ENCODE measurements at regions not wholly inside any gene's neighbourhood (a gene's known extent, or its start where the extent isn't known, plus 50 kb on each side); places are given as distances from the start of the nearest gene placed in this dataset.
"Not testable (repeated sequence)": the region's sequence is repeated elsewhere in the genome, so short reads cannot be mapped to it uniquely, and the experiment has no call there.

GRCh38 chr13:109702030-109702597, 84.3 kb downstream of the IRS2 start:
- not testable (repeated sequence) for H3K4me1 Mint-ChIP-seq; DNase-seq (ENCODE audit: low spot score in 2 of 2); H3K36me3 Mint-ChIP-seq; H3K9me3 Mint-ChIP-seq; H3K4me3 Mint-ChIP-seq; H3K27ac Mint-ChIP-seq; ATAC-seq (ENCODE audit: low read depth)
- H3K27me3 Mint-ChIP-seq: peaks cover 19% of the 10 kb centered on the region

GRCh38 chr13:109700176-109700575, 86.2 kb downstream of the IRS2 start:
- Mint-ChIP-seq H3K27me3 (peaks cover 12% of the 10 kb centered on the region), H3K36me3 (no peaks in the 10 kb centered on the region), H3K27ac (no peak overlapping the region), H3K4me1 (peaks cover 2% of the 10 kb centered on the region), H3K4me3 (no peak overlapping the region), H3K9me3 (peaks cover 3% of the 10 kb centered on the region)
- ATAC-seq (ENCODE audit: low read depth) (no peak), DNase-seq (ENCODE audit: low spot score in 2 of 2) (no peak)

GRCh38 chr13:109699628-109700071, 86.7 kb downstream of the IRS2 start:
- no peak for ATAC-seq (ENCODE audit: low read depth)
- no peaks in the 10 kb centered on the region for H3K36me3 Mint-ChIP-seq

GRCh38 chr13:109698779-109699178, 87.6 kb downstream of the IRS2 start:
- no peaks in the 10 kb centered on the region for H3K4me1 Mint-ChIP-seq
- peaks cover 1% of the 10 kb centered on the region for H3K27me3 Mint-ChIP-seq
- DNase-seq (ENCODE audit: low spot score in 2 of 2) (no peak), ATAC-seq (ENCODE audit: low read depth) (no peak)
- H3K27ac Mint-ChIP-seq: no peak overlapping the region
- H3K9me3 Mint-ChIP-seq: peaks cover 3% of the 10 kb centered on the region
- no peak overlapping the region for H3K4me3 Mint-ChIP-seq
- H3K36me3 Mint-ChIP-seq: no peaks in the 10 kb centered on the region

More at GRCh38 chr13:109699628-109700071, 86.7 kb downstream of the IRS2 start:
- no peak for DNase-seq (ENCODE audit: low spot score in 2 of 2)
- H3K27me3 Mint-ChIP-seq: peaks cover 10% of the 10 kb centered on the region
- no peak overlapping the region for H3K27ac Mint-ChIP-seq
- peaks cover 3% of the 10 kb centered on the region for H3K9me3 Mint-ChIP-seq
- H3K4me1 Mint-ChIP-seq: no peaks in the 10 kb centered on the region
- H3K4me3 Mint-ChIP-seq: no peak overlapping the region

- no peak overlapping the region for H3K4me3 Mint-ChIP-seq
- peaks cover 1% of the 10 kb centered on the region for H3K27me3 Mint-ChIP-seq
- no peaks in the 10 kb centered on the region for H3K4me1 Mint-ChIP-seq
- peaks cover 3% of the 10 kb centered on the region for H3K9me3 Mint-ChIP-seq
- DNase-seq (ENCODE audit: low spot score in 2 of 2): no peak
- ATAC-seq (ENCODE audit: low read depth): no peak
- H3K36me3 Mint-ChIP-seq: no peaks in the 10 kb centered on the region
- H3K27ac Mint-ChIP-seq: no peak overlapping the region
Measured at GRCh38 chr13:109697936-109698335, 88.4 kb downstream of the IRS2 start.

GRCh38 chr13:109695402-109696190, 90.8 kb downstream of the IRS2 start:
- no peaks in the 10 kb centered on the region for H3K4me1 Mint-ChIP-seq
- DNase-seq (ENCODE audit: low spot score in 2 of 2) (no peak), ATAC-seq (ENCODE audit: low read depth) (no peak)
- no peak overlapping the region for H3K27ac Mint-ChIP-seq
- H3K36me3 Mint-ChIP-seq: no peaks in the 10 kb centered on the region
- no peak overlapping the region for H3K4me3 Mint-ChIP-seq
- H3K9me3 Mint-ChIP-seq: peaks cover 3% of the 10 kb centered on the region
- H3K27me3 Mint-ChIP-seq: peaks cover 1% of the 10 kb centered on the region

- Mint-ChIP-seq H3K9me3 (peaks cover 3% of the 10 kb centered on the region), H3K36me3 (no peaks in the 10 kb centered on the region), H3K4me1 (no peaks in the 10 kb centered on the region), H3K4me3 (no peak overlapping the region), H3K27ac (no peak overlapping the region), H3K27me3 (peaks cover 1% of the 10 kb centered on the region)
- no peak for ATAC-seq (ENCODE audit: low read depth)
- no peak for DNase-seq (ENCODE audit: low spot score in 2 of 2)
Measured at GRCh38 chr13:109694972-109695371, 91.4 kb downstream of the IRS2 start.

- H3K4me3 Mint-ChIP-seq: no peak overlapping the region
- ATAC-seq (ENCODE audit: low read depth) (no peak), DNase-seq (ENCODE audit: low spot score in 2 of 2) (no peak)
- H3K27me3 Mint-ChIP-seq: peaks cover 1% of the 10 kb centered on the region
- H3K4me1 Mint-ChIP-seq: no peaks in the 10 kb centered on the region
- H3K27ac Mint-ChIP-seq: no peak overlapping the region
- no peaks in the 10 kb centered on the region for H3K36me3 Mint-ChIP-seq
- H3K9me3 Mint-ChIP-seq: peaks cover 3% of the 10 kb centered on the region
Measured at GRCh38 chr13:109693213-109693612, 93.2 kb downstream of the IRS2 start.

GRCh38 chr13:109691689-109692088, 94.7 kb downstream of the IRS2 start:
- H3K36me3 Mint-ChIP-seq: no peaks in the 10 kb centered on the region
- peaks cover 1% of the 10 kb centered on the region for H3K27me3 Mint-ChIP-seq
- H3K4me1 Mint-ChIP-seq: no peaks in the 10 kb centered on the region
- DNase-seq (ENCODE audit: low spot score in 2 of 2) (no peak), ATAC-seq (ENCODE audit: low read depth) (no peak)
- H3K4me3 Mint-ChIP-seq: no peak overlapping the region
- no peak overlapping the region for H3K27ac Mint-ChIP-seq
- H3K9me3 Mint-ChIP-seq: no peaks in the 10 kb centered on the region

GRCh38 chr13:109687559-109688448, 98.6 kb downstream of the IRS2 start:
- DNase-seq (ENCODE audit: low spot score in 2 of 2): no peak
- Mint-ChIP-seq H3K4me3 (no peak overlapping the region), H3K4me1 (no peaks in the 10 kb centered on the region), H3K27me3 (no peaks in the 10 kb centered on the region), H3K9me3 (no peaks in the 10 kb centered on the region), H3K27ac (no peak overlapping the region), H3K36me3 (no peaks in the 10 kb centered on the region)
- ATAC-seq (ENCODE audit: low read depth): no peak

GRCh38 chr13:109685203-109685602, 101.2 kb downstream of the IRS2 start:
- no peak for ATAC-seq (ENCODE audit: low read depth)
- no peaks in the 10 kb centered on the region for H3K27me3 Mint-ChIP-seq

GRCh38 chr13:109684824-109685202, 101.6 kb downstream of the IRS2 start:
- Mint-ChIP-seq H3K4me3 (no peak overlapping the region), H3K27ac (no peak overlapping the region), H3K36me3 (no peaks in the 10 kb centered on the region), H3K9me3 (no peaks in the 10 kb centered on the region), H3K4me1 (no peaks in the 10 kb centered on the region), H3K27me3 (no peaks in the 10 kb centered on the region)
- ATAC-seq (ENCODE audit: low read depth) (no peak), DNase-seq (ENCODE audit: low spot score in 2 of 2) (no peak)

More at GRCh38 chr13:109685203-109685602, 101.2 kb downstream of the IRS2 start:
- Mint-ChIP-seq H3K27ac (no peak overlapping the region), H3K4me3 (no peak overlapping the region), H3K9me3 (no peaks in the 10 kb centered on the region), H3K4me1 (no peaks in the 10 kb centered on the region), H3K36me3 (no peaks in the 10 kb centered on the region)
- no peak for DNase-seq (ENCODE audit: low spot score in 2 of 2)

- Mint-ChIP-seq H3K36me3 (no peaks in the 10 kb centered on the region), H3K4me1 (no peaks in the 10 kb centered on the region), H3K27me3 (no peaks in the 10 kb centered on the region), H3K9me3 (no peaks in the 10 kb centered on the region), H3K27ac (no peak overlapping the region), H3K4me3 (no peak overlapping the region)
- no peak for DNase-seq (ENCODE audit: low spot score in 2 of 2)
- no peak for ATAC-seq (ENCODE audit: low read depth)
Measured at GRCh38 chr13:109684084-109684823, 102.1 kb downstream of the IRS2 start.
